DMS 273 (cell line): ENCODE measurements at regions not wholly inside any gene's neighbourhood (a gene's known extent, or its start where the extent isn't known, plus 50 kb on each side); places are given as distances from the start of the nearest gene placed in this dataset.
"Not testable (repeated sequence)": the region's sequence is repeated elsewhere in the genome, so short reads cannot be mapped to it uniquely, and the experiment has no call there.

ENCODE experiments used
- DNase-seq: peaks from one replicate; lab custom pipeline; 2025; ENCODE audit not compliant: unreplicated experiment; lab: John Stamatoyannopoulos, UW

- no peak for DNase-seq
These were observed 1247.3 kb downstream of the NXPH1 start for GRCh38 chr7:9680713-9681112.

- no peak for DNase-seq
These were observed 1247.9 kb downstream of the NXPH1 start for GRCh38 chr7:9681284-9681683.

GRCh38 chr7:9691286-9691685 lies 1257.9 kb downstream of the NXPH1 start:
- no peak for DNase-seq

- no peak for DNase-seq
These were observed 1265.0 kb downstream of the NXPH1 start for GRCh38 chr7:9698375-9698774.

- DNase-seq = no peak
These were observed 1264.5 kb upstream of the PHF14 start for GRCh38 chr7:9709216-9709615.

GRCh38 chr7:9711259-9711918 lies 1262.3 kb upstream of the PHF14 start:
- DNase-seq = no peak

GRCh38 chr7:9718071-9718661 lies 1255.5 kb upstream of the PHF14 start:
- no peak for DNase-seq

GRCh38 chr7:9719303-9719702 lies 1254.4 kb upstream of the PHF14 start:
- DNase-seq = no peak

- DNase-seq = no peak
These were observed 1254.0 kb upstream of the PHF14 start for GRCh38 chr7:9719721-9720120.

- DNase-seq = not testable (repeated sequence)
These were observed 1247.6 kb upstream of the PHF14 start for GRCh38 chr7:9725940-9726663.

- not testable (repeated sequence) for DNase-seq
These were observed 1246.9 kb upstream of the PHF14 start for GRCh38 chr7:9726811-9727210.

GRCh38 chr7:9727467-9727869 lies 1246.2 kb upstream of the PHF14 start:
- DNase-seq = not testable (repeated sequence)

GRCh38 chr7:9728014-9728657 lies 1245.5 kb upstream of the PHF14 start:
- DNase-seq = not testable (repeated sequence)

- DNase-seq = no peak
These were observed 1221.6 kb upstream of the PHF14 start for GRCh38 chr7:9752033-9752432.

- DNase-seq = no peak
These were observed 1212.4 kb upstream of the PHF14 start for GRCh38 chr7:9761224-9761623.

GRCh38 chr7:9776900-9777299 lies 1196.8 kb upstream of the PHF14 start:
- no peak for DNase-seq

GRCh38 chr7:9778367-9778766 lies 1195.3 kb upstream of the PHF14 start:
- no peak for DNase-seq

- DNase-seq = no peak
These were observed 1192.0 kb upstream of the PHF14 start for GRCh38 chr7:9781710-9782109.

GRCh38 chr7:9782275-9782674 lies 1191.4 kb upstream of the PHF14 start:
- DNase-seq = no peak

- DNase-seq = no peak
These were observed 1188.5 kb upstream of the PHF14 start for GRCh38 chr7:9785211-9785610.

- DNase-seq = peak; percentile 18
These were observed 1177.4 kb upstream of the PHF14 start for GRCh38 chr7:9796241-9796640.
